Fibroblast of pulmonary artery (primary cell): ENCODE measurements at regions not wholly inside any gene's neighbourhood (a gene's known extent, or its start where the extent isn't known, plus 50 kb on each side); places are given as distances from the start of the nearest gene placed in this dataset.

Experiments used
- DNase-seq: peaks from one replicate; pipeline ENCODE4 v3.0.0-alpha.2; 2010; ENCODE audit warnings: low read depth
- H3K4me3 ChIP-seq: replicated peaks from 2 replicates; pipeline ENCODE4 v1.5.1; 2011; ENCODE audit warnings: low read depth, mild to moderate bottlenecking, control low read depth, low read length, moderate library complexity
- TF ChIP-seq, protein P1 (sequence below): IDR thresholded peaks from 2 replicates; pipeline ENCODE4 v1.5.1; 2011; ENCODE audit warnings: mild to moderate bottlenecking, control low read depth, low read length, inconsistent platforms; ENCODE audit errors: missing control alignments

DNA sequence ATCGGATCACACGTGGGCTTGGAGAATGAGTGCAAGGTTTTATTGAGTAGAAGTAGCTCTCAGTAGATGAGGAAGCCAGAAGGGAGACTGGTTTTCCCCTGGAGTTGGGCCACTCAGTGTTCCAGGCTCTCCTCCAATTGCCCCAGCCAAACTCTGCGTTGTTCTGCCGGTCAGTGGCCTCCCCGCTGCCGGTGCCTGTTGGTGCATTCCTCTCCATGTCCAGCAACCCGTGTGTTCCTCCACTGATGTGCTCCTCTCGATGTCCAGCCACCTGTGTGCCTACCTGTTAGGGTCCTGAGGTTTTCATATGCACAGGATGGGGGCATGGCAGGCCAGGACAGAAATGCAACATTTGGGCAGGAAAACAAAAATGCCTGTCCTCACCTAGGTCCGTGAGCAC lies 888.0 kb upstream of the PTPRD start:
- DNase-seq = no peak
- TF ChIP-seq, protein P1, sequence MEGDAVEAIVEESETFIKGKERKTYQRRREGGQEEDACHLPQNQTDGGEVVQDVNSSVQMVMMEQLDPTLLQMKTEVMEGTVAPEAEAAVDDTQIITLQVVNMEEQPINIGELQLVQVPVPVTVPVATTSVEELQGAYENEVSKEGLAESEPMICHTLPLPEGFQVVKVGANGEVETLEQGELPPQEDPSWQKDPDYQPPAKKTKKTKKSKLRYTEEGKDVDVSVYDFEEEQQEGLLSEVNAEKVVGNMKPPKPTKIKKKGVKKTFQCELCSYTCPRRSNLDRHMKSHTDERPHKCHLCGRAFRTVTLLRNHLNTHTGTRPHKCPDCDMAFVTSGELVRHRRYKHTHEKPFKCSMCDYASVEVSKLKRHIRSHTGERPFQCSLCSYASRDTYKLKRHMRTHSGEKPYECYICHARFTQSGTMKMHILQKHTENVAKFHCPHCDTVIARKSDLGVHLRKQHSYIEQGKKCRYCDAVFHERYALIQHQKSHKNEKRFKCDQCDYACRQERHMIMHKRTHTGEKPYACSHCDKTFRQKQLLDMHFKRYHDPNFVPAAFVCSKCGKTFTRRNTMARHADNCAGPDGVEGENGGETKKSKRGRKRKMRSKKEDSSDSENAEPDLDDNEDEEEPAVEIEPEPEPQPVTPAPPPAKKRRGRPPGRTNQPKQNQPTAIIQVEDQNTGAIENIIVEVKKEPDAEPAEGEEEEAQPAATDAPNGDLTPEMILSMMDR = no peak
- no peak overlapping the region for H3K4me3 ChIP-seq

DNA sequence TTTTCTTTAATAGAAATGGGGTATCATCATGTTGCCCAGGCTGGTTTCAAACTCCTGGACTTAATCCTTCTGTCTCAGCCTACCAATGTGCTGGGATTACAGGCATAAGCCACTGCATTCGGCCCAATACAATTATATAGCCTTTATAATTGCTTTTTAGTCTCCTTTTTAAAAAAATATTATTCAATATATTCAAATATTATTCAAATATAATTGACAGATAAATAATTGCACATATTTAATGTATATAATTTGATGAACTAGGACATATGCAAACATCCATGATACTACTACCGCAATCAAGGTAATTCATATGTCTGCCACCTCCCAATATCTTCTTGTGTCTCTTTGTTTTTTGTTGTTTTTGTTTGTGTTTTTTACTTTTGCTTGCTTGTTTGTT lies 894.2 kb upstream of the PTPRD start:
- no peak for DNase-seq
- TF ChIP-seq, protein P1 = no peak
- H3K4me3 ChIP-seq = no peak overlapping the region

DNA sequence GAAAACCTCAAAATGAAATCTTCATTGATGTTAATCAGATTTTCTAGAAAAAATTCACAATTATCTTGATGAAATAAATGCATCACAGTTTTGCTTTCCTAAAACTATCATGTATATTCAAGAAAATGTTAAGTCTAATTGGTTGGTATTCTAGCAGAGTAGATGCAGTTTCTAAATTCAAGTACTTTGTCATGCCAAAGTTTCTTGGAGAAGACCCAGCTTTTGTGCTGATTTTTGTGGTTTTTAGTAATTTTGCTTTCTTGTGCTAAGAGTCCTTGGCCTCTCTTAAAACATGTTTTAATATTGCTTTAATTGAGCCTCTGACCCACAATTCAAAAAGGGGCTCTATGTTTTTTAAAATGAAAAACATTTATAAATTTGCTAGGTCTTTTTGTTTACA lies 924.8 kb upstream of the PTPRD start:
- TF ChIP-seq, protein P1 = no peak
- no peak overlapping the region for H3K4me3 ChIP-seq
- no peak for DNase-seq

DNA sequence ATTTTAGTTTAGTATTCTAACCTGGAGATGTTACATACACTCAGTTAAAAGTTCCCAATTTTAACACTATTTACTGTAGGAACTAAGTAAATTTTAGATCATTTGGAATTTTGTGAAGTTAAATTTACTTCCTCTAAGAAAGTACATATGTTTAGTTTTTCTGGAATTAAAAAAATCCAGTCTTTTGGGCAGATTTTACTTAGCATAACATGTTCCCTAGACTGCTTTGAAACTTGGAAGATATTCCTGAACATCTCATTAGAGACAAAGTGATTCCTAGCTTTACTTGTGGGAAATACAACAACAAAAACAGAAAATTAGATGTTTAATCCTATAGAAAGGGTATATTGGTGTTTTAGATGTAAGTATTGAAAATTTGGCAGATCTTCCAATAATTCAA lies 930.0 kb upstream of the PTPRD start:
- H3K4me3 ChIP-seq = no peak overlapping the region
- TF ChIP-seq, protein P1 = no peak
- DNase-seq = no peak

DNA sequence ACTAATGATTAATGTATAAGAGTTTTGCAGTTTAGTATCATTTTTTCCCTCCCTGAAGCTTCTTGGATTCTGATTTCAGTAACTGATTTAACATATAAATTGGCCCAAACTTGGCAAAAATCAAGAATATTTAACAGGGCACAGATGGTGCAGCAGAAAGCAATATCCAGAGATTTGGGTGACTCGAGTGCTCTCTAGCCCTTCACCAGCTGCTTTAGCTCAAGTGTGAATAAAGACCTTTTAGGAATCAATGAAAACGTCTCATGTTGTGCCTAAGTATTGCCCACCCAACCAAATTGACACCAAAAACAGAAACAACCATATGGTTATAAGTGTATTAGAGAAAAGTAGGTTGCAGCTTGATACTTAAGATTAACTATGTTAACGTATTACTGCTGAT lies 933.4 kb upstream of the PTPRD start:
- TF ChIP-seq, protein P1 = no peak
- no peak overlapping the region for H3K4me3 ChIP-seq
- no peak for DNase-seq

DNA sequence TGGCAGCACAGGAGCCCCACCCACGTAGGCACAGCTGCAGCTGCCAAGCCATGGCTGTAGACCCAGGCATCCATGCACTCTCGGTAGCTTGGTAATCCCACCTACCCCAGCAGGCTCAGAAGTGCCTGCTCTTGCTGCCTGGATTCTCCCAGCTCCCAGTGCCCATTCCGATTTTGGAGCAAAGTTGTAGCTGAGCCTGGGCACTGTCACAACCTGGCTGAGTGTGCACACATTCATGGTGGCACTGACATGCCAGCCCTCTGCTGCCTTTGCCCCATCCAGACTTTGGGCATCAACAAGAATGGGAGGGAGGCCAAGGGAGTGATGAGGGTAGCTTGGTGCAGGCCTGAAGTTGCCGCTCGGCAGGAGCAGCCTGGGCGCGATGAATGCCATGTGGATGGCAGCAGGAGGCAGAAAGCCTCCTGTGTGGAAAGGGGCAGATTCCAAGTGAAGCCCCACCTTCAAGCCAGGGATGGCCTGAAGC lies 936.6 kb upstream of the PTPRD start:
- TF ChIP-seq, protein P1 = no peak
- no peak for DNase-seq
- no peak overlapping the region for H3K4me3 ChIP-seq

DNA sequence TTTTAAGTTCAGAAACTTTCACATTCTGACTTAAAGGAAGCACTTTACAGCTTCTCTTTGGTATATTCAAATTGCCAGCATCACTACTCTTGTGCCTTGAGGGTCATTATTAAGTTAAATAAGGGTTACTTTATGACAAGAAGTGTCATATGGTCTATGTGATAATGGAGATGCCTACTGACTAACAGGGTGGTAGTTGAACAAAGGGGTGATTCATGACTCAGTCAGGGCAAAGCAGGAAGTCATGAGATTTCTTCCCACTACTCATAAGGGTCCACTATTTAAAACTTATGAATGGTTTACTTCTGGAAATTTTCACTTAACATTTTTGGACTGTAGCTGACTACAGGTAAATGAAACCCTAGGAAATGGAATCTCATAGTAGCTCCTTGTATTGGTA lies 938.3 kb upstream of the PTPRD start:
- no peak overlapping the region for H3K4me3 ChIP-seq
- DNase-seq = no peak
- TF ChIP-seq, protein P1 = no peak
